IPS-NIHi7 (cell line): ENCODE measurements at regions not wholly inside any gene's neighbourhood (a gene's known extent, or its start where the extent isn't known, plus 50 kb on each side); places are given as distances from the start of the nearest gene placed in this dataset.
A peak's percentile ranks its signal among the peaks of the same experiment; 100 is the strongest.

ENCODE experiments used
- DNase-seq: peaks from one replicate; pipeline ENCODE4 v3.0.0; 2012; ENCODE audit warnings: mixed read lengths; ENCODE audit errors: extremely low spot score

DNA sequence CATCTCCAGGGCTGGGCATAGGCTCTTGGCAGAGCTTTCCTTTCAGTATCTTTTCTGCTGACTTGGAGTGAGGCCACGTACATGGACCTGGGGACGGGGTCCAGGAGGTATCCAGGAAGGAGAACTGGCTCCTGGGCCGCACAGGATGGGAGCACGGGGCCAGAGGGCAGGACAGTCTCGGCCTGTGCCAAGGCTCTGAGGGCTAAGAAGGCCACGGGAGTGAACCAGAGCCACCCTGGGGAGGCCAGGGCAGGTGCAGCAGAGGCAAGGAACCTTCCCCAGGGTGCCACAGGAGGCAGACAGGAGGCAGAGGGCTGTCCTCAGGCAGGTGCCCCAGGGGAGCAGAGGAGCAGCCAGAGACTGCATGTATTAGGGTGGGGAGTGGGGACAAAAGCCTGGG is 50.3 kb downstream of the PLXNA1 start:
- no peak for DNase-seq

GRCh38 chr3:127033786-127034185 is 50.9 kb downstream of the PLXNA1 start:
- no peak for DNase-seq

DNA sequence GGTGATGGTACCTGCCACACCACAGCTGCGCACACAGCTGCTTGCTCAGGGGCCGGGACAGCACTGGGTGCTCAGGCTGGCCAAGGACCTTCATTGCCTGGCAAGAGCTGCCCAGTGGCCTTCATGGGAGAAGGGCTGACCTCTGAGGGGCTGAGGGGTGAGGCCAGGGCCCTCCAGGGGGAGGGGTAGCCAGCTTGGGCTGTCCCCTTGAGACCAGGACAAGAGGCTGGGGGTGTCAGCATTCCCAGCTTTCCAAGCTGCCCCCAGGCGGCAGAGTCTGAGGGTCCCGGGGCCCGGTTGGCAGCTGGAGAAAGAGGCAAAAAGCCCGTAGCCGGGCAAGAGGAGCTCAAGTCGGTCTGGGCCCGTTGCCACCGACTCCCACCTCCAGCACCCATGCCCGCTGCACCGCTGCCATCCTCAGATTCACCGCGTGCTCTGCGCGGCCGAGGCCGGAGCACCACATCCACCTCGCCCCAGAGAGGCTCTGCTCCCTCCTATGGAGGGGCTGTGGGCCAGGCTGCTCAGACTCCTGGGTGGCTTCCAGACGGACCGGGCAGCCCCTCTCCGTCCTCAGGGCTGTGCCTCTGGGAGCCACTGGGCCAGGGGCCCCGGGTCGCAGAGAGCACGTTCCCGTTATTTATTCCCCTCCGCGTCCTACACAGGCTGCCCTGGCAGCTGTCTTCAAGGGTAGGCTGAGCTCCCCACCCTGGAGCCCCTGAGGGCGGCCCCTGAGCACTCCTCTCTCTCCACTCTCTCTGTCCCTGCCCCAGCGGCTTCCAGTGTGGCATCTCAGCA is 51.5 kb downstream of the PLXNA1 start:
- DNase-seq: no peak

GRCh38 chr3:127034990-127035652 is 52.2 kb downstream of the PLXNA1 start:
- no peak for DNase-seq

DNA sequence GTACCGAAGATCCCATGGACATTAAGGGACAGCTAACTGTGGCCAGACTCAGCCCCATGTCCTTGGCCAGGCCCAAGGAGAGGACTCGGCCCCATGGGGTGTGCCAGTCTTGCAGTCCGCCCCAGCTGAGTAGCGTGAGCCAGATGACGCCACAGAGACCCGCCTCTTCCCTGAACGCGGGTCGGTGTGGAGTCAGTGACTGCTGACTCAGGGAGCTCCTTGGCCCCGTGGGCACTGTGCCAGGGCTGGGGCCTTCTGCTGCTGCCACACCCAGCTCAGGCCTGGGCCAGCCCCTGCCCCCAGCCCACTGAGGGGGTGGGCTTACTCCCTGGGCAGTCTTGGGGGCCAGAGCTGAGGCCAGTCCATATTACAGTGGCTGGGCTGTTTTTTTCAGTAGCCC is 52.8 kb downstream of the PLXNA1 start:
- DNase-seq: no peak

GRCh38 chr3:127036209-127037020 is 53.5 kb downstream of the PLXNA1 start:
- no peak for DNase-seq

GRCh38 chr3:127037021-127037400 is 54.1 kb downstream of the PLXNA1 start:
- no peak for DNase-seq

DNA sequence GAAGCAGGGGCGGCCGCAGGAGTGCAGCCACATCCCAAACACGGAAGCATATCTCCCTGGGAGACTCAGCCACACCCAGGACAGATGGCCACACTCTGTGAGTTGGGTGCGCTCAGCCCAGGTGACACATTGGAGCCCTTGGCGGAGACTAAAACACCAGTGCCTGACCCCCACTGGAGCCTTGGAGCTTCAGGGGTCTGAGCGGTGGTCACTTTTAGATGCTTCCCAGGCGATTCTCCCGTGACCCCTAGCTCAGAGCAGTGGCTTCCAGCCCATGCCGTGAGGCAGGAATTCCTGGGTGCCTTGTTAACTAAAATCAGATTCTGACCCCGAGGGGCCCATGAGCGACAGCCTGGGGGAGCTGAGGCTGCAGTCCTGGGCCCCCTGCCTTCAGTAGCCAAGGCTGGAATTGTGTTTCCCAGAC is 54.5 kb downstream of the PLXNA1 start:
- DNase-seq: no peak

DNA sequence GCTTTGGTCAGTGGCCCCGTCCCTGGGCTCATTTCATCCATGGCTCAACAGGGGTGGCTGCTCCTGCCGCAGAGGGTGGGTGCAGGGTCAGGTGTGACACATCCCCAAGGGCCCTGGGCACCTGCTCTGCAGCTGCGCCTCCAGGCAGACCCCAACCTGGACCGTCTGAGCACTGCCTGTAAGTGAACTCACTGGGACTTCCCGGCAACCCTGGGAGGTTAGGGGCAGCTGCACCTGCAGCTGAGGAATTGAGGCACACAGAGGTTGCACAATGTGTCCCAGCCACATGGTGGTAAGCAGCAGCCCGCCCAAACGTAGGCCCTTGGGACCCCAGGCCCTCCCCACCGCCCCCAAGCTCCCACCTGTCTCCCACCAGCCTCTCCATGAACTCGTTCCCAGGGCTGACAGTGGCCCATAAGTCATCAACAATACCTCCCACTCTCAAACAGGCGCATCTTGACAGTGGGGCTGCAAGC is 55.1 kb downstream of the PLXNA1 start:
- DNase-seq: no peak

DNA sequence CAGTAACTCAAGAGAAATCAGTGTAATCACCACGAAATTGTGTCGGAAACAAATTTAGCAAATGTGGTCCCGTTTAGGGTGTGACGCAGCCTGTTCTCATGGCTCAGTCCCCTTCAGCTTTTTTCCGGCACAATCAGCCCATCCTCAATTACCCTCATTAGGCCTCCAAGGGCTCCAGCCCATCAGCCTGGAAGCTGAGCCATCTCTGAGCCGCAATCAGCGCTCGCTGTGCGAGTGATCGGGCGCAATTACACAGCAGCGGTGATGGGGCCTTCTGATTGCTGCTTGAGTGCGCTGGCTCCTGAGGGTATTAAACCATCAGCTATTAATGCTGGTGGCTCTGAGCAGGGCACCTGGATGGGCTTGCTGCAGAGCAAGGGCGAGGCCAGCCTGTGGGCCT is 55.6 kb downstream of the PLXNA1 start:
- DNase-seq: no peak

- no peak for DNase-seq
Measured at GRCh38 chr3:127038923-127039581, 56.1 kb downstream of the PLXNA1 start.

DNA sequence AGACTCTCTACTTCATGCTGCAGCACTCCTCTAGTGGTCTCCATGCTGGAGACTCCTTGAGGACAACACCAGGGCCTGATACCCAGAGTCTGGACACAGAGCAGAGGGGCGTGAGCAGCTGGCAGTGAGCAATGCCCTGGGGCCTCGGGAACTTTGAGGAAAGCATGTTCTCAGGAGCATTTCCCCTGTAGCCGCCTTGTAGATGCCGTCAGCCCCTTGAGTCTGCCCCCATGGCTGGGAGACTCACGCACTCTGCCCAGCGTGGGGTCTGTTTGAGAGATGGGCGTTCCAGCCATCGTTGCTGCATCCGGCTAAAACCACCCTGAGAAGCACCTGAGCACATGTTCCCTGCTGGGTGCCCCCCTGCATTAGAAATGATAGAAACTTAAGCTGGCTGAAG is 56.8 kb downstream of the PLXNA1 start:
- no peak for DNase-seq

DNA sequence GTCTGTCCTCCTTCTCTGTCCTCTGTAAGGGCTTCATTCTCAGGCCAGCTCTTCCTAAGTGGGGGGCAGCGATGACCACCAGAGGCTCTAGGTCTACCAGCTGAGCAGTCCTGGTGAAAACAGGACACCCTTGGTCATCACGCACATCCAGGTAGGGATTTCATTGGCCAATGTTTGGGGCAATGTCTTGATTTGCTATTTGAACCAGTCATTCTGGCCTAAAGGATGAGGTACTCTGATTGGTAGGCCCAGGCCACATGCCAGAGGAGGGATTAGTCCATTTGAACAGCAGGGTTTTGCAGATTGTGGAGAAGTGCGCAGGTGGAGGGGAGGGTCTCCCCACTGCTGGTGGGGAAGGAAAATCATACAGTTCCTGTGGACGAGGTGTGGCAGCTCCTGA is 57.3 kb downstream of the PLXNA1 start:
- DNase-seq: no peak

DNA sequence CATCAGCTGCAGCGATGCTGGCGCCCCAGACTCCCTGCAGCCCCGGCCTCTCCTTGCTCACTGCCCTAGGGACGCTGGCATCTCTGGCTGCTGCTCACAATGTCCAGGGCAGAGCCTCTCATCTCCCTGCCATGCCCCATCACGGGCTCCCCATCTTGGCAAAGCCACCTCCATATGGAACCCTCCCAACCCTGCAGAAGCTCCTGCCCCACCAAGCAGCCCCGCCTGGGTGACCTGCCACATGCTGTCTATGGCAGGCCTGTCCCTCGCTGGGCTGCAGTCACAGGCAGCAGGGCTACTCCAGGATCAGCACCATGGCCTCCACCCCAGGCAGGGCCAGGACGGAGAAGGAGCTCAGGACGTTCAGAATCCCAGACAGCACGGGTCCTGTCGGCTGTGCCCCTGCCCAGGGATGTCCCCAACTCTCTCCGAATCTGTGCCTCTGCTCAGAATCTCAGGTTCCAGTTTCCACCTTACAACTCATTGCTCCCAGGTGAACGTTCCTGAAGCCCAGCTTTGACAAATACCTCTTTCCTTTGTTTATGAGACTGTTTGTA is 58.4 kb downstream of the PLXNA1 start:
- DNase-seq: no peak

DNA sequence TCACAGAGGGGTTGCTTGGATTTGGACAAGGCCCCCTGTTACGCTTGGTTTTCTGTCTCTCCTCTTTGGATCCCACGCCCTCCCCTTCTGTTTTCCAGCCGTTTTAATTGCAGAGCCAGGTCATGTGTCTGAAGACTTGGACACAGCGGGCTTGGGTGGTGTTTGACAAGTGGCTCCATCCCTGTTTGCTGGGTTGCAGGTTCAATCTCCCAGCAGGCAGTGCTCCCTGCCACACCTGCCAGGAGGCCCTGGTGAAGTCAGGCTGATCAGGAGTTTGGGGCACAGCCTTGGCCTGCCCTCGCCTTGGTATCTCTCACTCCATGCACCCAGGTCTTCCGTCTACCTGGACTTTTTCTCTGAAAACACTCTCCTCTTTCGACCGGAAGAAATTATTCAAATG is 59.0 kb downstream of the PLXNA1 start:
- DNase-seq: no peak

GRCh38 chr3:127042634-127043033 is 59.7 kb downstream of the PLXNA1 start:
- DNase-seq: no peak

GRCh38 chr3:127043041-127043641 is 60.2 kb downstream of the PLXNA1 start:
- peak; percentile 53 for DNase-seq

GRCh38 chr3:127043731-127044510 is 61.0 kb downstream of the PLXNA1 start:
- DNase-seq: no peak

DNA sequence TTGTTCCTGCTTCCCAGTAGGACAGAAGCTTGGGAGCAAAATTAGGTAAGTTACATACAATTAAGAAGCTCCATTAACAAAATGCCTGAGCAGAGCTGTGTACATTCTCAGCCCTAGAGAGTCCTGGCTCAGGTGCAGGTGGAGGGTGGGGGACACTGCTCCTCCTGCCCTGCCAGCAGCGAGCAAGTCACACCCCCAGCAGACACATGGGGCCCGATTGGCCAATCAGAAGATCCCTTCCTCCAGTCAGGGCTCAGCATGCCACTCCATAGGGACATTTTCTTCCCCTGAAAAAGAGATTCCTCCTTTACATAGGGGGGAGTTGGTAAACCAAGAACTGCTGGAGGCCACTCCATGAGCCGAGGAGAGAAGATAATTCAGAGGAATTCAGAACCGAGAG is 62.1 kb downstream of the PLXNA1 start:
- DNase-seq: peak; percentile 85

GRCh38 chr3:127045435-127046045 is 62.6 kb downstream of the PLXNA1 start:
- no peak for DNase-seq
